Glutamatergic neuron (in vitro differentiated cells): ENCODE measurements at regions not wholly inside any gene's neighbourhood (a gene's known extent, or its start where the extent isn't known, plus 50 kb on each side); places are given as distances from the start of the nearest gene placed in this dataset.

Experiments used
- DNase-seq: peaks from one replicate; pipeline ENCODE4 v3.0.0; 2022
- H3K27ac Mint-ChIP-seq: one replicate; pipeline ENCODE4 v1.8.0; 2020; ENCODE audit warnings: mild to moderate bottlenecking, mixed read lengths, inconsistent platforms; ENCODE audit not compliant: unreplicated experiment
- H3K27me3 Mint-ChIP-seq: one replicate; pipeline ENCODE4 v1.8.0; 2020; ENCODE audit warnings: mild to moderate bottlenecking, moderate library complexity, mixed read lengths, inconsistent platforms; ENCODE audit not compliant: unreplicated experiment
- H3K36me3 Mint-ChIP-seq: one replicate; pipeline ENCODE4 v1.8.0; 2020; ENCODE audit warnings: mild to moderate bottlenecking, mixed read lengths, inconsistent platforms; ENCODE audit not compliant: unreplicated experiment
- H3K4me1 Mint-ChIP-seq: one replicate; pipeline ENCODE4 v1.8.0; 2020; ENCODE audit warnings: mild to moderate bottlenecking, low read depth, mixed read lengths, inconsistent platforms; ENCODE audit not compliant: unreplicated experiment
- H3K4me3 Mint-ChIP-seq: one replicate; pipeline ENCODE4 v1.8.0; 2020; ENCODE audit warnings: mild to moderate bottlenecking, mixed read lengths, inconsistent platforms; ENCODE audit not compliant: unreplicated experiment
- H3K9me3 Mint-ChIP-seq: one replicate; pipeline ENCODE4 v1.8.0; 2020; ENCODE audit warnings: mild to moderate bottlenecking, moderate library complexity, mixed read lengths, inconsistent platforms; ENCODE audit not compliant: unreplicated experiment
- TF ChIP-seq, protein P1 (sequence below): fragments of 200-600 bp; sonication (generic); IDR thresholded peaks from one replicate; pipeline ENCODE4 v1.5.0; 2021; ENCODE audit not compliant: partially characterized antibody, unreplicated experiment

DNA sequence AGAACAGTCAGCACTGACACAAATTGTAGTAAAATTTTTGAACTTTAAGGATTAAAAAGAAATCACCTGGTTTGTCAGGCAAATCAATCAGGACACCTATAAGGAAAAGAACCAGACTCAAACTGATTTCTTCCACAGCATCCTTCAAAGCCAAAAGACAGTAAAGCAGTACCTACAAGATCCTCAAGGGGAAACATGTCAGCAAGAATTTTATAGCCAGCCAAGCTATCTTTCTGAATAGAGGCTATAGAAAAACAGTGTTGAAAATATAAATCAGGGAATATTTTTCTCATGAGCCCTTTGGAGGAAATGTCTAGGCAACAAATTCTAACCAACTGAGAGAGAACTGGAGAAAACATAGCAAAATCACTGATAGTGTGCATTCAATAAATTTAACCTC, 301.4 kb upstream of the UBE2E2 start:
- Mint-ChIP-seq H3K27me3 (no peaks in the 10 kb centered on the region), H3K36me3 (no peaks in the 10 kb centered on the region), H3K4me3 (no peak overlapping the region), H3K4me1 (peaks cover 3% of the 10 kb centered on the region), H3K27ac (no peak overlapping the region), H3K9me3 (no peaks in the 10 kb centered on the region)
- TF ChIP-seq, protein P1, sequence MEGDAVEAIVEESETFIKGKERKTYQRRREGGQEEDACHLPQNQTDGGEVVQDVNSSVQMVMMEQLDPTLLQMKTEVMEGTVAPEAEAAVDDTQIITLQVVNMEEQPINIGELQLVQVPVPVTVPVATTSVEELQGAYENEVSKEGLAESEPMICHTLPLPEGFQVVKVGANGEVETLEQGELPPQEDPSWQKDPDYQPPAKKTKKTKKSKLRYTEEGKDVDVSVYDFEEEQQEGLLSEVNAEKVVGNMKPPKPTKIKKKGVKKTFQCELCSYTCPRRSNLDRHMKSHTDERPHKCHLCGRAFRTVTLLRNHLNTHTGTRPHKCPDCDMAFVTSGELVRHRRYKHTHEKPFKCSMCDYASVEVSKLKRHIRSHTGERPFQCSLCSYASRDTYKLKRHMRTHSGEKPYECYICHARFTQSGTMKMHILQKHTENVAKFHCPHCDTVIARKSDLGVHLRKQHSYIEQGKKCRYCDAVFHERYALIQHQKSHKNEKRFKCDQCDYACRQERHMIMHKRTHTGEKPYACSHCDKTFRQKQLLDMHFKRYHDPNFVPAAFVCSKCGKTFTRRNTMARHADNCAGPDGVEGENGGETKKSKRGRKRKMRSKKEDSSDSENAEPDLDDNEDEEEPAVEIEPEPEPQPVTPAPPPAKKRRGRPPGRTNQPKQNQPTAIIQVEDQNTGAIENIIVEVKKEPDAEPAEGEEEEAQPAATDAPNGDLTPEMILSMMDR: peak; percentile 3
- no peak for DNase-seq

DNA sequence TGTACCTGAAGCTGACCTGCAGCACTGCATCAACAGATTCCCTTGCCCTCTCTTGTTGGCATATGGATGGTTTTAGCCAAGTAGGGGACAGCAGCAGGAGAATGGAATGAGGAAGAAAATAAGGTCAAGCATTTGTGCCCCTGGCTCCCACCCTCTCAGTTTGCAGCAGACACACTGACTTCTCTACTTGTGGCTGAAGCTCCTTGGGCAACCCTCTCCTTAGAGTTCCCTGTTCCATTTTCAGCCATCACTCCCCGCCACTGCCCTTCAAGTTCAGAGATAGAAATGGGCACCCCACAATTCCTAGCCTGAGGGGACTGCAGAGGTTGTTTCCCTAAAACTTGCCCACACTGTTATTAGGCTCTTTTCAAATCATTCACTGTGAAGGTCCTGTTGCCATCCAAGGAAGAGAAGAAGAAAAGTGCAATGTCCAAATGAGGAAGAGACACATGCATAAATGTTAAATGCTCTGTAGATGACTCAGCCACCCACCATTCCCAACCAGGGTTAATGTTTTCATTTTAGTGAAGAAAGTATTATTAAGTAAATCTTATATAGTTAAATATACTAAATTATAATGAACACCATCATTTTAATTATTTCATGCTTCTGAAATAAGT, 295.9 kb upstream of the UBE2E2 start:
- Mint-ChIP-seq H3K27ac (no peak overlapping the region), H3K4me3 (no peak overlapping the region), H3K4me1 (no peaks in the 10 kb centered on the region), H3K27me3 (no peaks in the 10 kb centered on the region), H3K36me3 (no peaks in the 10 kb centered on the region), H3K9me3 (no peaks in the 10 kb centered on the region)
- no peak for DNase-seq
- TF ChIP-seq, protein P1: no peak

DNA sequence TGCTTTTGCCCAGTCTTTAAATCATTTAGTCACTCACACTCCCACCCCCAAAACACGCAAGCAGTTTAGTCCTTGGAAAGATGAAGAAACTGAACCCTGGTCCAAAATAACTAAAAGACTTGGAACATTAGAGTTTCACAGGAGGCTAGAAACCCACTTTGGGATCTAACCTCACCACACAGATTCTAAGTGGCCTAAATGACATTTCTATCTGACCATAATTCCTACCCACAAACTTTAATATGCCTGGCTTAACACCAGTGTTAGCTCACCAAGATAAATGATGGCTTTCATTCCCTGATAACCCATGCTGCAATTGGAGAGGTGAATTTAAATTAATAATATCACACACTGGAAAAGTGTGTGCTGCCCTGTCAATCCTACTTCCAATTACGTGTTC, 295.3 kb upstream of the UBE2E2 start:
- no peaks in the 10 kb centered on the region for H3K27me3 Mint-ChIP-seq
- H3K27ac Mint-ChIP-seq: no peak overlapping the region

DNA sequence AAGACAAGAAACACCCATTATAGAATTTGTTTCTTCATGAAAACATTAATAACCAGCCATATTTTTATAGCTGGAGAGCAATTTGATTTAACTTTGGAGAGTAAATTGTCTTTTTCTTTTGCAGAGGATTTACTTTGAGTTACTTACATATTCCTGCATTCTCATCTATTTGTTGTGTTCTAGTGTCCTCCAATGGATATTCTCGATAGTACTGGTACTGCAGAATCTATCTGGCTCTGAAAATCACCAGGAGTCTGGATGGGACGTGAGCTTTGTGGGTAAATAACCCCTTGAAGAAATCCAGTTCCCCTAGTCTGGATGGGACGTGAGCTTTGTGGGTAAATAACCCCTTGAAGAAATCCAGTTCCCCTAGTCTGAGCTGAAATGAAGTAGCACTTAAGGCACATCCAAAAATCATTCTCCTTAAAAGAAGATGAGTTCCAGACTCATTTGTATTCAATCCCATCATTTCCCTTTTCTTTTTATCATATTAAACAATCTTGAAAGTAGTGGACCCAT, 294.1 kb upstream of the UBE2E2 start:
- TF ChIP-seq, protein P1: no peak
- Mint-ChIP-seq H3K27ac (no peak overlapping the region), H3K36me3 (no peaks in the 10 kb centered on the region), H3K4me1 (no peaks in the 10 kb centered on the region), H3K4me3 (no peak overlapping the region), H3K27me3 (no peaks in the 10 kb centered on the region), H3K9me3 (no peaks in the 10 kb centered on the region)
- no peak for DNase-seq

More for the DNA sequence above, 295.3 kb upstream of the UBE2E2 start:
- Mint-ChIP-seq H3K4me3 (no peak overlapping the region), H3K9me3 (no peaks in the 10 kb centered on the region), H3K4me1 (no peaks in the 10 kb centered on the region), H3K36me3 (no peaks in the 10 kb centered on the region)
- DNase-seq: no peak
- TF ChIP-seq, protein P1: no peak

DNA sequence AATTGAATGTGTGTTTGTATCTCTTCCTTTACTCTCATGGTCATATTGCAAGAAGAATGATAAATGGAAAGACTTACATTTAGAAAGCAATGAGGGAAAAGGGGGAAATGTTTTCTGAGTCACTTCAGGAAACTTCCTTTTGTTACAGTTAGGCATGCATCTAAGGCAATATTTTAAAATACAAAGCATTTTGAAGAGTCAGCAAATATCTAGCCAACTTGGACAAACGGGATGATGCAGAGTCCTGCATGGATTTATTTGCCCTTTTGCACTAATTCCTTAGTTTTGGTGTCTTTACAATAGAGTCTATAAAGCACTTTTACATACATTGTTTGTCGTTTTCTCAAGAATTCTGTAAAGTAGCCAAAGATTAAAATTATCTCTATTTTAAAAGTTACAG, 286.2 kb upstream of the UBE2E2 start:
- no peak for DNase-seq
- H3K9me3 Mint-ChIP-seq: no peaks in the 10 kb centered on the region
- no peaks in the 10 kb centered on the region for H3K4me1 Mint-ChIP-seq
- TF ChIP-seq, protein P1: no peak
- H3K4me3 Mint-ChIP-seq: no peak overlapping the region
- H3K27me3 Mint-ChIP-seq: no peaks in the 10 kb centered on the region
- no peak overlapping the region for H3K27ac Mint-ChIP-seq
- H3K36me3 Mint-ChIP-seq: no peaks in the 10 kb centered on the region
